ENCODE measurements at regions not wholly inside any gene's neighbourhood (a gene's known extent, or its start where the extent isn't known, plus 50 kb on each side); places are given as distances from the start of the nearest gene placed in this dataset.

DNA sequence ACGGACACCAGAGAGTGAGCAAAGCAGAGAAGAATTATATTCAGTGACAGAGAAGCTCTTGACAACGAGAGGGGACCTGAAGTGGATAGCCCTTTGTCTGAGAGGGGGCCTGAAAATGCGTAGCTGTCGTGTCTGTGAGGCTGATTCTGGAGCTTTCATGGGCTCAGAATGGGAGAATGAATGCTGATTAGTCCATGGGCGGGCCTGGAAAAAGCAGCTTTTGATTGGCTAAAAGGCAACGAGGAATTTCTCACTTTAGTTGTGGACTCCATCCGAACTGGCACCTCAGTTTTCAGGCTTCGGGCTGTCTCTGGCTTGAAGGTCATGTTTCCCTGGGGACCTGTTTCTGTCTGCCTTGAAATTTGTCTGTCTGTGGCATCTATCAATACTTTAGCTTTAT lies 487.1 kb downstream of the TECRL start:
- ATAC-seq (no peak; the same call in 2 of the 3 replicates), FAIRE-seq (no peak), DNase-seq (ENCODE audit: low spot score) (no peak)
- in situ Hi-C loops (cut with HindIII; ENCODE audit: extremely low pct_ligation_motif_present, low pct_unique_long_range_greater_than_20kb): no loop called here
- Histone ChIP-seq H3K4me2 (ENCODE audit: low read depth, low read length) (no peak overlapping the region), H3K27ac (ENCODE audit: extremely low read length, insufficient read depth, low read length) (no peak overlapping the region), H2AFZ (ENCODE audit: low read length) (no peak overlapping the region), H3K79me2 (ENCODE audit: insufficient read depth, low read length) (no peaks in the 10 kb centered on the region), H3K4me3 (replicated peaks in 1 of 3; ENCODE audit: insufficient read depth in 1 of 3, low read depth in 2 of 3, low read length in 3 of 3) (no peak overlapping the region), H3K4me1 (ENCODE audit: insufficient read depth, low read length) (no peaks in the 10 kb centered on the region), H3K9me3 (ENCODE audit: low read length) (no peaks in the 10 kb centered on the region), H3K36me3 (replicated peaks in 1 of 2; ENCODE audit: control insufficient read depth in 1 of 2, insufficient read depth in 2 of 2, low read length in 2 of 2) (no peaks in the 10 kb centered on the region), H3K9ac (ENCODE audit: insufficient read depth, low read depth, low read length) (no peak overlapping the region), H3K27me3 (ENCODE audit: control insufficient read depth in 1 of 2, insufficient read depth in 2 of 2, low read length in 2 of 2) (no peaks in the 10 kb centered on the region), H4K20me1 (ENCODE audit: insufficient read depth, low read length) (no peaks in the 10 kb centered on the region)
- TF ChIP-seq ZNF33A (CRISPR knock-in tag; IDR thresholded peaks at IDR 0.05; ENCODE audit: borderline replicate concordance) (no peak), PRMT3 (CRISPR knock-in tag; IDR thresholded peaks at IDR 0.05; ENCODE audit: borderline replicate concordance, low read depth) (no peak), ZNF570 (CRISPR knock-in tag; IDR thresholded peaks at IDR 0.05; ENCODE audit: borderline replicate concordance) (no peak), ZFYVE20 (CRISPR knock-in tag; IDR thresholded peaks at IDR 0.05; ENCODE audit: borderline replicate concordance, low read depth) (no peak), BCL6 (CRISPR knock-in tag; IDR thresholded peaks at IDR 0.05) (no peak)
- TF ChIP-seq, protein P1, sequence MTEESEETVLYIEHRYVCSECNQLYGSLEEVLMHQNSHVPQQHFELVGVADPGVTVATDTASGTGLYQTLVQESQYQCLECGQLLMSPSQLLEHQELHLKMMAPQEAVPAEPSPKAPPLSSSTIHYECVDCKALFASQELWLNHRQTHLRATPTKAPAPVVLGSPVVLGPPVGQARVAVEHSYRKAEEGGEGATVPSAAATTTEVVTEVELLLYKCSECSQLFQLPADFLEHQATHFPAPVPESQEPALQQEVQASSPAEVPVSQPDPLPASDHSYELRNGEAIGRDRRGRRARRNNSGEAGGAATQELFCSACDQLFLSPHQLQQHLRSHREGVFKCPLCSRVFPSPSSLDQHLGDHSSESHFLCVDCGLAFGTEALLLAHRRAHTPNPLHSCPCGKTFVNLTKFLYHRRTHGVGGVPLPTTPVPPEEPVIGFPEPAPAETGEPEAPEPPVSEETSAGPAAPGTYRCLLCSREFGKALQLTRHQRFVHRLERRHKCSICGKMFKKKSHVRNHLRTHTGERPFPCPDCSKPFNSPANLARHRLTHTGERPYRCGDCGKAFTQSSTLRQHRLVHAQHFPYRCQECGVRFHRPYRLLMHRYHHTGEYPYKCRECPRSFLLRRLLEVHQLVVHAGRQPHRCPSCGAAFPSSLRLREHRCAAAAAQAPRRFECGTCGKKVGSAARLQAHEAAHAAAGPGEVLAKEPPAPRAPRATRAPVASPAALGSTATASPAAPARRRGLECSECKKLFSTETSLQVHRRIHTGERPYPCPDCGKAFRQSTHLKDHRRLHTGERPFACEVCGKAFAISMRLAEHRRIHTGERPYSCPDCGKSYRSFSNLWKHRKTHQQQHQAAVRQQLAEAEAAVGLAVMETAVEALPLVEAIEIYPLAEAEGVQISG (CRISPR knock-in tag; IDR thresholded peaks at IDR 0.05): no peak
- TF ChIP-seq, protein P2, sequence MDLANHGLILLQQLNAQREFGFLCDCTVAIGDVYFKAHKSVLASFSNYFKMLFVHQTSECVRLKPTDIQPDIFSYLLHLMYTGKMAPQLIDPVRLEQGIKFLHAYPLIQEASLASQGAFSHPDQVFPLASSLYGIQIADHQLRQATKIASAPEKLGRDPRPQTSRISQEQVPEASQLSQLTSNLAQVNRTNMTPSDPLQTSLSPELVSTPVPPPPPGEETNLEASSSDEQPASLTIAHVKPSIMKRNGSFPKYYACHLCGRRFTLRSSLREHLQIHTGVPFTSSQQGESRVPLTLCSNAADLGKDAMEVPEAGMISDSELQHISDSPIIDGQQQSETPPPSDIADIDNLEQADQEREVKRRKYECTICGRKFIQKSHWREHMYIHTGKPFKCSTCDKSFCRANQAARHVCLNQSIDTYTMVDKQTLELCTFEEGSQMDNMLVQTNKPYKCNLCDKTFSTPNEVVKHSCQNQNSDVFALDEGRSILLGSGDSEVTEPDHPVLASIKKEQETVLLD (CRISPR knock-in tag; IDR thresholded peaks at IDR 0.05; ENCODE audit: low read depth): no peak
- WGBS (ENCODE audit: low lambda C conversion rate): 18% methylated on average over 6 of the region's 8 CpGs
- CTCF ChIA-PET (ENCODE audit: low intra/inter-chr PET ratio, low total read pairs): no interaction called here
- POLR2A ChIA-PET: no interaction called here
- BruUV-seq (replicated peaks): no TSS peak
- intact Hi-C loops (cut with micrococcal nuclease; ENCODE audit: unreplicated experiment): no loop called here

Measured in HepG2 (cell line).